Activated CD8-positive, alpha-beta T cell treated with anti-CD3 and anti-CD28 coated beads for 36 hours (primary cell): ENCODE measurements at regions not wholly inside any gene's neighbourhood (a gene's known extent, or its start where the extent isn't known, plus 50 kb on each side); places are given as distances from the start of the nearest gene placed in this dataset.

Source experiments
- ATAC-seq: fragments of 200-7000 bp; cut with Tn5 transposase; one replicate; pipeline ENCODE4 v1.10.0; 2021; ENCODE audit warnings: mild to moderate bottlenecking, moderate library complexity
- CTCF ChIA-PET: fragments of 350-600 bp; sonication (Branson Sonifier 250); formaldehyde crosslinking; loops from one replicate; lab custom pipeline; 2021; ENCODE audit warnings: antibody characterized with exemption; lab: Charles Lee
- POLR2A ChIA-PET: fragments of 350-600 bp; sonication (Branson Sonifier 250); formaldehyde crosslinking; loops from one replicate; lab custom pipeline; 2021; ENCODE audit warnings: antibody characterized with exemption; lab: Charles Lee
- DNase-seq: peaks from one replicate; pipeline ENCODE4 v3.0.0-alpha.2; 2020
- H3K27ac Mint-ChIP-seq: one replicate; pipeline ENCODE4 v1.8.0; 2021; ENCODE audit warnings: mild to moderate bottlenecking, mixed read lengths
- H3K27me3 Mint-ChIP-seq: one replicate; pipeline ENCODE4 v1.8.0; 2021; ENCODE audit warnings: mixed read lengths
- H3K36me3 Mint-ChIP-seq: one replicate; pipeline ENCODE4 v1.8.0; 2021; ENCODE audit warnings: low read depth, mixed read lengths
- H3K4me1 Mint-ChIP-seq: one replicate; pipeline ENCODE4 v1.8.0; 2021; ENCODE audit warnings: low read depth, mixed read lengths
- H3K4me3 Mint-ChIP-seq: one replicate; pipeline ENCODE4 v1.8.0; 2021; ENCODE audit warnings: mild to moderate bottlenecking, moderate library complexity, mixed read lengths
- H3K9me3 Mint-ChIP-seq: one replicate; pipeline ENCODE4 v1.8.0; 2021; ENCODE audit warnings: mixed read lengths
- intact Hi-C: fragments of 100-400 bp; cut with micrococcal nuclease; formaldehyde crosslinking; loops from one replicate; pipeline ENCODE4 v1.10.0; 2022
- TF ChIP-seq, protein P1 (sequence below): fragments of 200-600 bp; IDR thresholded peaks from one replicate; pipeline ENCODE4 v1.8.0; 2022; ENCODE audit warnings: antibody characterized with exemption, mild to moderate bottlenecking

DNA sequence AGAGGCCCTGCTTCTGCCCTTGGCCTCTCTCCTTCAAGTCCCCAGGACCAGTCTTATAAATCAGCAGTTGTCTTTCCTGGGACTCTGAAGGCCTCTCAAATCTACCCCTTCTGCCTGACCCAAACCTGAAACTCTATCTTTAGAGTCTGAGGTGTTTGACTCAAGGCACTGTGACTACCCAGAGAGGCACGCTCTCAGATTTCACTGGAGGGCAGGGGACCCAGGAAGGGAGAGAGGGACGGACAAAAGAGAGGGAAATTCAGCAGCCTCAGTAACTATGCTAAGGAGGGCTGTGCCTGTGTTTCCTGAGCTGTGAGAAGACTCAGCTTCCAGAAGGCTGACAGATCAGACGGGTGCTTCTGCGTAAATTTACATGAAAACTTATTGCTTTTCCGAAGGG, 217.8 kb downstream of the HAUS1 start:
- H3K9me3 Mint-ChIP-seq, result no peaks in the 10 kb centered on the region
- H3K27me3 Mint-ChIP-seq, result no peaks in the 10 kb centered on the region
- ChIA-PET CTCF (interaction anchor here (1.4 kb wide), 1 partner anchor 336 kb away, joined by 4 read pairs; no protein-coding TSS in a partner anchor), POLR2A (interaction anchor here (1.0 kb wide), 1 partner anchor 41 kb away, joined by 3 read pairs; no protein-coding TSS in a partner anchor)
- H3K27ac Mint-ChIP-seq, result no peak overlapping the region
- TF ChIP-seq, protein P1, sequence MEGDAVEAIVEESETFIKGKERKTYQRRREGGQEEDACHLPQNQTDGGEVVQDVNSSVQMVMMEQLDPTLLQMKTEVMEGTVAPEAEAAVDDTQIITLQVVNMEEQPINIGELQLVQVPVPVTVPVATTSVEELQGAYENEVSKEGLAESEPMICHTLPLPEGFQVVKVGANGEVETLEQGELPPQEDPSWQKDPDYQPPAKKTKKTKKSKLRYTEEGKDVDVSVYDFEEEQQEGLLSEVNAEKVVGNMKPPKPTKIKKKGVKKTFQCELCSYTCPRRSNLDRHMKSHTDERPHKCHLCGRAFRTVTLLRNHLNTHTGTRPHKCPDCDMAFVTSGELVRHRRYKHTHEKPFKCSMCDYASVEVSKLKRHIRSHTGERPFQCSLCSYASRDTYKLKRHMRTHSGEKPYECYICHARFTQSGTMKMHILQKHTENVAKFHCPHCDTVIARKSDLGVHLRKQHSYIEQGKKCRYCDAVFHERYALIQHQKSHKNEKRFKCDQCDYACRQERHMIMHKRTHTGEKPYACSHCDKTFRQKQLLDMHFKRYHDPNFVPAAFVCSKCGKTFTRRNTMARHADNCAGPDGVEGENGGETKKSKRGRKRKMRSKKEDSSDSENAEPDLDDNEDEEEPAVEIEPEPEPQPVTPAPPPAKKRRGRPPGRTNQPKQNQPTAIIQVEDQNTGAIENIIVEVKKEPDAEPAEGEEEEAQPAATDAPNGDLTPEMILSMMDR, result no peak
- H3K36me3 Mint-ChIP-seq, result no peaks in the 10 kb centered on the region
- no peak for DNase-seq
- no peak overlapping the region for H3K4me3 Mint-ChIP-seq
- intact Hi-C loops, result no loop called here
- no peak for ATAC-seq
- H3K4me1 Mint-ChIP-seq, result no peaks in the 10 kb centered on the region

DNA sequence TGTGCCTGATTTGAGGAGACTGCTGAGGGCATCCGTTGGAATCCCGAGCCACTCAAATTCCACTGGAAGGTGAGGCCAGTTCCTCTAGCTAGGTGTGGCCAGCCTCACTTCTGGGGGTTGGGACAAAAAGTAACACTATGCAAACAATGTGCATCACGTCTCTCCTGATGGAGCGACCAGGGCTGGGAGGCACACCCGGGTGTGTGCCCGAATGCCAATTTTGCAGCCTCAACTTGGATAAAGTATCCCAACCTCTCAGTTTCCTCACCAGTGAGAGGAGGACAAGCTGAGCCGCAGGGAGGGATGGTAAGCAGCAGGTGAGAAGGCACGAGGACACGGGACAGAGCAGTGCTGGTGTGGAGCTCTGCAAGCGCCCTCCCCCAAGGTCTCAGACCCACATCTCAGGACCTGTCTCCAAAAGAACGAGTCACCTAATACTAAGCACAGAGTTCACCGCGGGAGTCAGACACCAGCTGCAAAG, 218.3 kb downstream of the HAUS1 start:
- no peaks in the 10 kb centered on the region for H3K36me3 Mint-ChIP-seq
- H3K4me3 Mint-ChIP-seq, result no peak overlapping the region
- TF ChIP-seq, protein P1, result no peak
- CTCF ChIA-PET, result interaction anchor here (1.4 kb wide), 1 partner anchor 335 kb away, joined by 4 read pairs; no protein-coding TSS in a partner anchor
- no peaks in the 10 kb centered on the region for H3K9me3 Mint-ChIP-seq
- no peak overlapping the region for H3K27ac Mint-ChIP-seq
- no peaks in the 10 kb centered on the region for H3K4me1 Mint-ChIP-seq
- no peak for DNase-seq
- POLR2A ChIA-PET, result interaction anchor here (1.0 kb wide), 1 partner anchor 41 kb away, joined by 3 read pairs; no protein-coding TSS in a partner anchor
- no peak for ATAC-seq
- intact Hi-C loops, result no loop called here
- no peaks in the 10 kb centered on the region for H3K27me3 Mint-ChIP-seq

DNA sequence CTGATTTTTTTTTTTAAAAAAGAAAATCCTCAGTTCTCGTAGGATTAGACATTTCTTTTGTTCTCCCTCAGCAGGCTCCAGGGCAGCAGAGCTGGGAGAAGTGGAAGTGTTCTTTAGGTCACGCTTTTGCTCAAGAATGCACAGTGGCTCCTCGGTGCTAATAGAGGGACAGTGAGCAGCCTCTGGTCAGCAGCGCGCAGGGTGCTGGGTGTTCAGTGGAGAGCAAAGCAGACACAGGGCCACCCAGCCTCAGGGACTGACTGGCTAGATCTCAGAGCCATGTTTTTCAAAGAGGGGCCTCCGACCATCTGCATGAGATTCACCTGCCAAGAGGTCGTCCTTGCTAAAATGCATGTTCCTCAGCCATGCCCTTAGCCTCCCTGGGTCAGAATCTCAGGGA, 218.8 kb downstream of the HAUS1 start:
- no peak for DNase-seq
- H3K9me3 Mint-ChIP-seq, result no peaks in the 10 kb centered on the region
- H3K27ac Mint-ChIP-seq, result no peak overlapping the region
- H3K4me3 Mint-ChIP-seq, result no peak overlapping the region
- TF ChIP-seq, protein P1, result no peak
- H3K4me1 Mint-ChIP-seq, result no peaks in the 10 kb centered on the region
- intact Hi-C loops, result no loop called here
- ChIA-PET CTCF (interaction anchor here (1.4 kb wide), 1 partner anchor 335 kb away, joined by 4 read pairs; no protein-coding TSS in a partner anchor), POLR2A (no interaction called here)
- no peak for ATAC-seq
- H3K27me3 Mint-ChIP-seq, result no peaks in the 10 kb centered on the region
- H3K36me3 Mint-ChIP-seq, result no peaks in the 10 kb centered on the region

DNA sequence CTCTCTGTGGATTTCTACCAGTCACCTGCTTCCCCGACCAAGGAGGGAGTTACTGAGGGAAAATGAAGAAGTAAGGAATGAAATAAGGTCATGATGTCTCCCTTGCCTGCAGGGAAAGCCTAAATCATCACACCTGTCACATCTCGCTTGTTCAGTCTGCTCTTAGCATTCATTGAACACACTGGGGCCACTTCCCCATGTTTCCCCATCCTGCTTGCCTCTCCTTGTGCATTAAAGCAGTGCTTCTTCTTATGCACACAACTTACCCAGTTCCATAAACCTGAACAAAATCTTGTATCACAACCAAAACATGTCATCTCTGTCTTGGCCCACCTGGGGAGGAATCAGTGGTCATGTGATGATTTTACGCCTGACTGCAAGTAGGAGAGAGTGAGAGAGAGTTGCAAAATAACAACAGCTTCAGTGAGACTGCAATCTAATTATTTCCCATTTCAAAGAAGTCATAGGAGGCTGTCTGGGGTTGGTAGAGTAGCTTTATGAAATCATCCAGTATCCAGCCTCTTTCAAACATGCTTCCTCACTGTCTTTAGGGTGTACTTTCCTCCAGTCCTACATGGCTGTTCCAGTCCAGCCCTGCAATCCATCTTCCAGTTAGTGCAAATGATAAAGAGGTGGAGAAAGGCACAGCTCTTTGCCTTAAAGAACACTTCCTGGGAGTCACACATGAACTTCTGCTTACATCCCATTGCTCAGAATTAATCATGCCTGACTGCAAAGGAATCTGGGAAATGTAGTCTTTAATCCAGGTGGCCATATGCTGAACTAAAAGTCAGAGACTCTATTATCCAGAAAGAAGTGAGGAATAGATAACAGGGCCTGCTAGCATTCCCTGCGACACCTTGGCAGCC, 220.1 kb downstream of the HAUS1 start:
- DNase-seq (no peak), ATAC-seq (peak; percentile 66)
- intact Hi-C loops, result no loop called here
- Mint-ChIP-seq H3K27ac (no peak overlapping the region), H3K9me3 (no peaks in the 10 kb centered on the region), H3K4me1 (no peaks in the 10 kb centered on the region), H3K36me3 (no peaks in the 10 kb centered on the region), H3K4me3 (no peak overlapping the region), H3K27me3 (no peaks in the 10 kb centered on the region)
- ChIA-PET POLR2A (no interaction called here), CTCF (interaction anchor here (1.1 kb wide), 1 partner anchor 332 kb away, joined by 3 read pairs; no protein-coding TSS in a partner anchor)
- TF ChIP-seq, protein P1, result no peak

DNA sequence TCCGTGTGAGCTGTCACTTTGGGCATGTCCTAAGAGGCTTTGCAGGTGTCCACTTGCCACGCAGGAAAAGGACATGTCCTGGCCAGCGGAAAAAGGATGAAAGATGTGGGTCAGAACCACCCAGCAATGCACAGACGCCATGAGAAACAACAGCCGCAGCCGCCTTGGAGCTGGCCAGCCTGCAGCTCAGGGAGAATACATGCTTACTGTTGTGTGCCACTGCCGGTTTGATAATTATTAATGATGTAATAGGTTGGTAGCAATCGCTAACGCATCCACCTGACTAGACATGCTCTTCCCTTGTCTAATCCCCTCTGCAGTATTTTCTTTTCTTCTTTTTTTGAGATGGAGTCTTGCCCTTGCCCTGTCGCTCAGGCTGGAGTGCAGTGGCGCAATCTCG, 221.7 kb downstream of the HAUS1 start:
- H3K4me3 Mint-ChIP-seq, result no peak overlapping the region
- ChIA-PET CTCF (no interaction called here), POLR2A (no interaction called here)
- TF ChIP-seq, protein P1, result no peak
- H3K27ac Mint-ChIP-seq, result no peak overlapping the region
- H3K4me1 Mint-ChIP-seq, result no peaks in the 10 kb centered on the region
- H3K36me3 Mint-ChIP-seq, result no peaks in the 10 kb centered on the region
- H3K9me3 Mint-ChIP-seq, result no peaks in the 10 kb centered on the region
- ATAC-seq (no peak), DNase-seq (no peak)
- H3K27me3 Mint-ChIP-seq, result peaks cover 3% of the 10 kb centered on the region
- intact Hi-C loops, result no loop called here
